Femur (tissue), 1 donor: ENCODE measurements at regions not wholly inside any gene's neighbourhood (a gene's known extent, or its start where the extent isn't known, plus 50 kb on each side); places are given as distances from the start of the nearest gene placed in this dataset.
A peak's percentile ranks its signal among the peaks of the same experiment; 100 is the strongest.
"Not testable (repeated sequence)": the region's sequence is repeated elsewhere in the genome, so short reads cannot be mapped to it uniquely, and the experiment has no call there.

Experiments
- DNase-seq: peaks from one replicate; pipeline ENCODE4 v3.0.0-alpha.2; 2017

GRCh38 chr7:13742811-13743210 is 246.7 kb downstream of the ETV1 start:
- DNase-seq: peak; percentile 31

GRCh38 chr7:13743226-13743625 is 246.2 kb downstream of the ETV1 start:
- no peak for DNase-seq

DNA sequence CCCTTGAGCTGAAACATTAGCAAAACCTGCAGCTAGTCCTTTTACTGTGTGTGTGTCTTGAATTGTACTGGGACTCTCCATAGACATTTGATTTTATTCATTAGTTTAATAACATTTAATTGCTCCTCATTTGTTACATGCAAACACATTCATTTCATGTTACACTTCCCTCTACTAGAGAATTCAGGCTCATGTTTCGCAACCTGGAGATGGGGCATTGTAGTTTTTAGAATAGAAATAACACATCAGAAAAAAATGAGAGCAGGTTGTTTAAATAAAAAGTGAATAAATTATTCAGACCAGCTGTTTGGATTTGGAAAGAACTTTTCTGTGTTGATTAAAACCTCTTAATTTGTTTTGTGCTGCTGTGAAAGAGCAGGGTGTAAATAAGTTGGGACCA is 243.9 kb downstream of the ETV1 start:
- no peak for DNase-seq

DNA sequence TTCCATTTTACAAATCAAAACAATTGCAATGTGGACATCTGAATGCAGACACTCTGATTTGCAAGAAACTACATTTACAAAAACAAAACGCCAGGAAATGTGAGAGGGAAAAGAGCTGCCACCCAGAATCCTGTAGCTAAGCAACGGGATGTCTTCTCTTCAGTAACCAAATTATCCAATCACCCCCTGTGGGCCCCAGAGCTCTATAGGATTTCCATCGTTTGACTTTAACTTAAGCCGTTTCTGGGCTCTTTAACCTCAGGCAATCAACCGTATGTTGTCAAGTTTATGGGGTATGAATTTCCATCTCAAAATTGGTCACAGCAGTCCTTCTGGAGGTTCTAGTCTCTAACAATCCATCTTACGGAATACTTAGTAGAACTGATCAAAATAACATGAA is 240.5 kb downstream of the ETV1 start:
- no peak for DNase-seq

GRCh38 chr7:13749636-13750035 is 239.8 kb downstream of the ETV1 start:
- no peak for DNase-seq

DNA sequence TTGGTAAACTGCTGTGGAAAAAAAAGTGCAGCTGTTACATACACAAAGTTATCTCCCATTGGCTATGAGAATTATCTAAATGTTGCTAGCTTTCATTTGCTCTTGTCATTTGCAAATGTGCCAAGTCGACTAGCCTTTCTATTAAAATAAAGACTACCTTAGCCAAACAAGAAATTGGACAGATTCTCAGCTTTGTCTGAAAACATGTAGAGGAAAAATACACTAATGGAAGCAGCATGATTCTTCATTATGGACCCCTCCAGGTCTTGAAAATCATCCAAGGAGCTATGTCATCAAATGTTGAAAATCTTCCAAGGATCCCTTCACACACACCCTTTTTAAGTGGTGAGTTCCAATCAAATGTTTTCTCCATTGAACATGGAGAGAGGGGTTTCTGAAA is 237.7 kb downstream of the ETV1 start:
- no peak for DNase-seq

DNA sequence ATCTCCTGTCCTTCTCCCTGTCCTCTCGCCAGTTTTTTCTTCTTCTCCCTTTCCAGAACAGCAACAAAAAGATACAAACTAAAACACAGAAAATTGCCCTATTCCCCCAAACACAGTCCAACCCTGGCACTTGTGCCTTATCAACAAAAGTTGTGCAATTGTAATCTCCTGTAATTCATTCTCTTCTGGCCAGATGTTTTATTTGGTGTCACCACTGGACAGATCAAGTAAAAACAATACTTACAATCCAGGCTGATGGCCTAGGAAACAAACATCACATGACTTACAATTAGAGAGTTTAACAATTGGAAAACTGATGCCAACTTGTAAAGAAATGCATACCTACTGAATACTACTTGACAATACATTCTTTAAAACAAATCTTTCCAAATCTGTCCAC is 231.6 kb downstream of the ETV1 start:
- no peak for DNase-seq

GRCh38 chr7:13765853-13766252 is 223.6 kb downstream of the ETV1 start:
- DNase-seq: not testable (repeated sequence)

DNA sequence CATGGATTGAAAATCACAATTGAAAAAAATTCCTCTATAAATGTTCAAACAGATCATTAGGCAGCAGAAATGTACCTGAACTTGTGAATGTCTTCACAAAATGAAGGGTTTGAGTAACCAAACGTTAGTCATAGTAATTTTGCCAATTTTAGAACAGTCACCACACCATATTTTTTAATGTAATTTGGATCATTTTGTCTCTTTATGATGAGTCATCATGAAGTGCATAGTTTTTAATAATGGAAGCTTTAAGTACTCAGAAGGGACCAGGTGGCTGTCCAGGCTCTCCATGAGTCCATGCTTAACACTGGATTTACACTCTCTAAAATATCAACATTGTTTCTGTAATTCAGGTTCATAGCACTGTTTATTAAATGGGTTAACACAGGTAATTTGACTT is 219.2 kb downstream of the ETV1 start:
- no peak for DNase-seq

- no peak for DNase-seq
Measured at GRCh38 chr7:13774976-13775375, 214.5 kb downstream of the ETV1 start.

- DNase-seq: no peak
Measured at GRCh38 chr7:13777242-13777641, 212.2 kb downstream of the ETV1 start.

DNA sequence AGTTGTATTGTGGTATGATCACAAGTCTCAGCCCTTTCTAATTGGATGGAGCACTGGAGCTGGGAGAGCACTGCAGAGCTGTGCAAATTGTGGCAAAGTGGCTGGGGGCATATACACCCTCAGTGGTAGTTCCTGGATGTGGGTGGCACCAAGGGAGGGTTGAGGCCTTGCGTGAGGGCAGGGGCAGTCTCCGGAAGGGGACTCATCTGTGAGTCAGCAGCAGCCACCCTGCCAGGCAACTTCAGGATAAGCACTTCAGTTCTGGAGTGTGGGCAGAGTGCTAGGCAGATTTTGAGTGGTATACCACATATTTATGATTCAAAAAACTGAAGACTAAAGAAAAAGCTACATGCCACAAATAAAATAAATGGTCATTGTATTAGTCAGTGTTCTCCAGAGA is 210.5 kb downstream of the ETV1 start:
- no peak for DNase-seq

GRCh38 chr7:13790611-13791010 is 198.9 kb downstream of the ETV1 start:
- no peak for DNase-seq

DNA sequence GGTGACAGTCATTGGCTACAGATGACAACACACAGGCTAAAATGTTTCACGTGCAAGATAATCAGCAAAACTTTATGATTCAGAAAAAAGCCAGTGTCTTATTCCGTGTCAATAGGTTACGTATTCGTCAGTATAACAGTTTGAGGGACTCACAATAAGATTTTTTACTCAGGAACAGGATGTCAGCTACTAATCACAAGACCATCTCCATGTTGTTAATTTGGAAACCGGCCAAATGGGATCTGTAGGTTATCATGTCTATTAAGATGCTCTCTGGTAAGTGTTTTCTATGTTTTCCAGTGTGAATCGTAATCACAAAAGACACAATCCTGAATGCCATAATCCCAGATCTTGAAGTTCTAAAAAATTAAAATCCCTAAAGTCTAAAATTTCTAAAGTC is 197.3 kb downstream of the ETV1 start:
- no peak for DNase-seq

GRCh38 chr7:13793926-13794325 is 195.5 kb downstream of the ETV1 start:
- DNase-seq: no peak

DNA sequence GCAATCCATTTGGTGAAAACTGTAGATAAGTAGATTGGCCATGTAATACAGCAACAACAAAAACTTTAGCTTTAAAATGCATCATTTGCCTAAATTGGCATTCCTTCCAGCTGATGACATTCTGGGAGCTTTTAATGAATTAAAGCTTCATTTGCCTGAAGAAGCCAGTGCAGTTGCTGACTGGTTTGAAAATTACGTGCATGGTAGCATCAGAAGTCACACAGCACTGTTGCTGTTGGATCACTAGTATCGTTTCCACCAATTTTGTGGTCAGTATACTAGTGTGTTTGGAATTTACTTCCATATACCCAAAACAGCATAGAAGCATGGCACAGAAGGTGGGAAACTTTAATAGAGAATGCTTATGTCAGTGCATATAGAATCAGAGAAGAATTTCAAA is 194.9 kb downstream of the ETV1 start:
- DNase-seq: no peak

- DNase-seq: no peak
Measured at GRCh38 chr7:13797545-13797944, 191.9 kb downstream of the ETV1 start.

DNA sequence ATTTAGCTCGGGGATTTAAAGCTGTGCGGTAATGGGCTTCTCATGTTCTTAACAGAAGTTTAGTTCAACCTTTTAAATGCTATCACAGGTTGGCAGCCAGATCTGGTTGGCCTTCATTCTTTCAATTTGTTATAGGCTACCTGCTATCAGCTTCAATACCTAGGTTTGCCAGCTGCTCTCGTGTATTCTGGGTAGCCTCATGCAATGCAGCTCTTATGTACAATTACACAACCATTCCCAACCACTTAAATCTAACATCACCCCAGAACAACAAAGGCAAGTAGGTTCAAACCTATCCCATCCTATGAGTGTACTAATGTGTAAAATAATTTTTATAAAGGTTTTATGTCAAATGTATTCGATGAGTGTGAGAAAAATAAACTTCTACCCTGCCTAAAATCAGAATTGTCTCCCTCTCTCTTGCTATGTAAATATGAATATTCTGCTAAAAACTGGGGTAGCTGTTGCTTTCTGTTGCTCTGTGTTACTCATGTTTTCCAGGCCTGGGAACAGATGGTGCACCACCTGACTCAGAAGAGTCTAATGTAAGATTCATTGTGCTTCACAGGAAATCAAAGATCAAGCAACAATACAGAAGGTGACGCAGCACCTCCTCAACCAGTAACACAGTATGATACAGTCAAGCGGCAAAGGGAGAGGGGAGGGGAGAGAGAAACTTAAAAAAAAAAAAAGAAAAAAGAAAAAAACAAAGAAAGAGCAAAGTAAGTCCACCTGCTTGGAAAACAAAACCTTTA is 188.6 kb downstream of the ETV1 start:
- DNase-seq: no peak

DNA sequence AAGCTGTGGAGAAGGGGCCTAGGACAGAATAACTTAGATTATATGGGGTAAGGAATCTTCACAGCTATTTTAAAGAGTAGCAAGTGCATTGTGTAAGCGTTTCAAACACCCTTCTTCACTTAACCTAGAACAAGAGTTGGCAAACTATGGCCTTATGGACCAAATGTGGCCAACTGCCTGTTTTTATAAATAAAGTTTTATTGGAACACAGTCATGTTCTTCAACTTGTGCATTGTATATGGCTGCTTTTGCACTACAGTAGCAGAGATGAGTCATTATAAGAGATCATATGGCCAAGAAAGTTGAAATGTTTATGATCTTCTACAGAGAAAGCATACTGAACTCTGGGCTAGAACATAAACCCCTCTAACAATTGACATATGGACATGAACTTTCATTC is 187.8 kb downstream of the ETV1 start:
- DNase-seq: no peak

DNA sequence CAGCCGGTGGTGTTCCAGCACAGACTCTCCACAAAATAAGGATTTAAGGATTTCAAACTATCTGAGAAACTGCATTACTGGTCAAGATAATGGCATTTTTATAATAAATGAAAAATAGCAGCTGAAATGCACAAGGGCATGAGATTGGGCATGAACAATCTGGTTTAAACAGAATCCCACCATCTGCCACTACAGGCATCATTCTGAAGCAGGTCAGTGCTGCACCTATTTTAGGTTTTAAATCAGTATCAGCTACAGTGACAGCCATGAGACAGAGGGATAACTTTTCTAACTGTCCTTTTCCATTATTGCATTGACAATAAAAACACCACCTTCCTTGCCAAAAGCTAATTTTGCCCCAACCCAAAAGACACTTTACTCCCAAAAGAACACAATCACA is 186.8 kb downstream of the ETV1 start:
- DNase-seq: no peak

DNA sequence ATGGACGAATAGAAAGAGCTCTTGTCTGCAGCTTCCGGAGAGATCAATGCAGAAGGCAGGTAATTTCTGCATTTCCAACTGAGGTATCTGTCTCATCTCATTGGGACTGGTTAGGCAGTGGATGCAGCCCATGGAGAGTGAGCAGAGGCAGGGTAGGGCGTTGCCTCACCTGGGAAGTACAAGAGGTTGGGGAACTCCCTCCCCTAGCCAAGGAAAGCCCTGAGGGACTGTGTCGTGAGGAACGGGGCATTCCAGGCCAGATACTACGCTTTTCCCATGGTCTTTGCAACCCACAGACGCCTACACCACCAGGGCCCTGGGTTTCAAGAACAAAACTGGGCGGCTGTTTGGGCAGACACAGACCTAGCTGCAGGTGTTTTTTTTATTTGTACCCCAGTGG is 186.3 kb downstream of the ETV1 start:
- DNase-seq: no peak

GRCh38 chr7:13806089-13806867 is 183.2 kb downstream of the ETV1 start:
- DNase-seq: not testable (repeated sequence)

- DNase-seq: not testable (repeated sequence)
Measured at GRCh38 chr7:13817230-13817629, 172.2 kb downstream of the ETV1 start.

DNA sequence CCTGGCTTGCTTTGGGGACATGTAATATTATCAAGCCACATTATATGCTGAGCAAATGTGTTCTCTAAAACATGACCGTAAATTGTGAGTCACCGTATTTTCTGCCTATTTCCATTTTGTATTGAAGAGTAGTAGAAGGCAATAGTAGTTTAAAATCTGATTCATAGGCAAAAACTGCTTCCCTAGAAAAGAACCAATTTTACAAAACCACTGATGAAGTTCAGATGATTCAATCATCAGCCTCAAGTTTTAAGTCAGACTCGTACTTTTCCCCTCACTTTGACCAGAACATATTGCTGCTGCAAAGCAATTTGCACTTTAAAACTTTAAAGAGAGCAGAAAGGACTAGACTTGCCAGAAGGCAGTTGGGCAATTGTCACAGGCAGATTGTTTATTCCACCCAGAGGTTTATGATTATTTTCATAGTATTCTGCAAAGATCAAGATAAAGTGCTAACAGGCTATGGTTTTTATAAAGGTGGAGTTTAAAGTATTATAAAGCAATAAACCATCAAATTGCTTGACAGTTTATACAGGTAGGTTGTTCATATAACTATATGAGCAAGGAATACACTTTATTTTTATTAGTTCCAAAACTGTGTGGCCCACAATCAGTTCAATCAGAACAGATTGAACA is 168.2 kb downstream of the ETV1 start:
- no peak for DNase-seq
